ENCODE measurements at regions not wholly inside any gene's neighbourhood (a gene's known extent, or its start where the extent isn't known, plus 50 kb on each side); places are given as distances from the start of the nearest gene placed in this dataset.

DNA sequence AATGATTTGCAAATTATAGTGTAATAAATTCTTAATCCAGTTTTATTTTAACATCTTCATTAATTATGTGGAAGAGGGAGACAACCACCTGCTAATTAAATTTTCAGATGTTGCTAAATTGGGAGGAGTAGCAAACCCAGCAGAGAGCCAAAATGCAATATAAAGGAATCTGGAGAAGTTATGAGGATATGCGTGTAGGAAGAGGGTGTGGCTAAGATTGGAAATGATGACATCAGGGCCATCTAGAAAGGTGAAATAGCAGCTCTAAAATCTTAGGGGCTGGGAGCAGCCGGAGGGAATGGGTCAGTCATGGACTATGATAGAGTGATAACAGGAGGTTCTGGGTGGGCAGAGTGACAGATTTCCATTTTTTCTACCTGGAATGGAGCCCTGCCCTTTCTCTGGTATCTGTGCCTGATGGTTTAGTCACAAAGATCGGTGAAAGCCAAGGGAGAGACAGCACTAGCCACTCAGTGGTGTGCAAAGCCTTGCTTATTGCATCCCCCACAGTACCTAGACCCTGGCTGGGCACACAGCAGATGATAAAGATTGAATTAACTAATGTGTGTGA, 379.2 kb upstream of the CELF4 start:
- ChIA-PET RAD21 (ENCODE audit: unreplicated experiment) (no interaction called here), CTCF (no interaction called here), SMC1A (ENCODE audit: uncharacterized antibody, unreplicated experiment) (no interaction called here), POLR2A (no interaction called here)
- DNase-seq (ENCODE audit: low read depth, low spot score), result no peak
- WGBS (ENCODE audit: insufficient coverage, insufficient replicate concordance, low lambda C conversion rate, missing lambda C conversion rate), result 28% methylated on average over 3 of the region's 3 CpGs
- no peak for ATAC-seq
- no peak overlapping the region for H3K4me3 ChIP-seq
- TF ChIP-seq GABPA (IDR thresholded peaks at IDR 0.05; ENCODE audit: low read depth) (no peak), SIN3A (IDR thresholded peaks at IDR 0.05; ENCODE audit: low read depth, low read length) (no peak), NFXL1 (IDR thresholded peaks at IDR 0.05; ENCODE audit: borderline replicate concordance) (no peak), POLR2AphosphoS2 (IDR thresholded peaks at IDR 0.05; ENCODE audit: low read depth, low read length) (no peak), KLF5 (IDR thresholded peaks at IDR 0.05; ENCODE audit: partially characterized antibody) (no peak), HDGF (IDR thresholded peaks at IDR 0.05) (no peak), SPI1 (IDR thresholded peaks at IDR 0.05; ENCODE audit: borderline replicate concordance, insufficient read depth, low read depth, low read length) (no peak), JUNB (IDR thresholded peaks at IDR 0.05) (no peak), RBBP5 (conservative IDR thresholded peaks at IDR 0.05) (no peak), POU2F2 (IDR thresholded peaks at IDR 0.05; ENCODE audit: borderline replicate concordance, low read depth, low read length) (no peak)
- TF ChIP-seq, protein P1, sequence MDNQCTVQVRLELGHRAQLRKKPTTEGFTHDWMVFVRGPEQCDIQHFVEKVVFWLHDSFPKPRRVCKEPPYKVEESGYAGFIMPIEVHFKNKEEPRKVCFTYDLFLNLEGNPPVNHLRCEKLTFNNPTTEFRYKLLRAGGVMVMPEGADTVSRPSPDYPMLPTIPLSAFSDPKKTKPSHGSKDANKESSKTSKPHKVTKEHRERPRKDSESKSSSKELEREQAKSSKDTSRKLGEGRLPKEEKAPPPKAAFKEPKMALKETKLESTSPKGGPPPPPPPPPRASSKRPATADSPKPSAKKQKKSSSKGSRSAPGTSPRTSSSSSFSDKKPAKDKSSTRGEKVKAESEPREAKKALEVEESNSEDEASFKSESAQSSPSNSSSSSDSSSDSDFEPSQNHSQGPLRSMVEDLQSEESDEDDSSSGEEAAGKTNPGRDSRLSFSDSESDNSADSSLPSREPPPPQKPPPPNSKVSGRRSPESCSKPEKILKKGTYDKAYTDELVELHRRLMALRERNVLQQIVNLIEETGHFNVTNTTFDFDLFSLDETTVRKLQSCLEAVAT (IDR thresholded peaks at IDR 0.05), result no peak
- no peaks in the 10 kb centered on the region for H3K79me2 ChIP-seq (ENCODE audit: control insufficient read depth, insufficient read depth, low read length)
- H3K27ac ChIP-seq (ENCODE audit: control insufficient read depth, insufficient read depth), result no peak overlapping the region
- in situ Hi-C loops (cut with MboI) (no loop called here), intact Hi-C loops (cut with micrococcal nuclease; ENCODE audit: unreplicated experiment) (no loop called here)
- no peak overlapping the region for H3K4me2 ChIP-seq (ENCODE audit: control insufficient read depth, insufficient read depth)
- no peaks in the 10 kb centered on the region for H4K20me1 ChIP-seq (ENCODE audit: control insufficient read depth, insufficient read depth)
- no peaks in the 10 kb centered on the region for H3K4me1 ChIP-seq (ENCODE audit: control insufficient read depth, insufficient read depth, low read length)
- no peaks in the 10 kb centered on the region for H3K27me3 ChIP-seq (replicated peaks in 1 of 2; ENCODE audit: control insufficient read depth in 2 of 2, insufficient read depth in 2 of 2, low read length in 1 of 2)
- H3K9ac ChIP-seq (ENCODE audit: control insufficient read depth, insufficient read depth, low read length), result no peak overlapping the region
- no peaks in the 10 kb centered on the region for H3K9me3 ChIP-seq (replicated peaks; ENCODE audit: control insufficient read depth, insufficient read depth, low read length)
- H2AFZ ChIP-seq (ENCODE audit: control insufficient read depth, low read depth, low read length), result no peak overlapping the region
- H3K36me3 ChIP-seq (ENCODE audit: control insufficient read depth in 2 of 2, insufficient read depth in 2 of 2, low read length in 1 of 2), result no peaks in the 10 kb centered on the region
- BruUV-seq (replicated peaks), result no TSS peak
- no peak for FAIRE-seq

Data from GM12878 (cell line).